NCI-H1436 (cell line): ENCODE measurements at regions not wholly inside any gene's neighbourhood (a gene's known extent, or its start where the extent isn't known, plus 50 kb on each side); places are given as distances from the start of the nearest gene placed in this dataset.
"Not testable (repeated sequence)": the region's sequence is repeated elsewhere in the genome, so short reads cannot be mapped to it uniquely, and the experiment has no call there.

Experiments used
- DNase-seq: peaks from one replicate; lab custom pipeline; 2025; lab: John Stamatoyannopoulos, UW

DNA sequence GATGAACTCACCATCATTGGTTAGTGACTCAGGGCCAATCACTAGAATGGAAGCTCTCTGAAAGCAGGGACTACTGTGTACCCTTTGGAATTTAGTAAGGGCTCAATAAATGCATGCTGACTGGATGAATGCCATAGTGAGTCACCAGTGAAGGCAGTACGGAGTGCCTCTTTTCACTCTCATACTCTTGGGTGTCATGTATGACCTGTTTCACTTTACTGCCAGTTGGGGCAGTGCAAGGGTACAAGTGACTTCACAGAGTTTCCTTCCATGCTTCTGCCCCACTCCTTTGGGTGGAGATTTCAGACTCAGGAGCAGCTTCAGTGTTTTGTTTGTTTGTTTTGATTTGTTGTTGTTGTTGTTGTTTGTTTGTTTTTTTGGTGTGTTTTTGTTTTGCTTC is 57.7 kb downstream of the SOX3 start:
- DNase-seq = no peak

DNA sequence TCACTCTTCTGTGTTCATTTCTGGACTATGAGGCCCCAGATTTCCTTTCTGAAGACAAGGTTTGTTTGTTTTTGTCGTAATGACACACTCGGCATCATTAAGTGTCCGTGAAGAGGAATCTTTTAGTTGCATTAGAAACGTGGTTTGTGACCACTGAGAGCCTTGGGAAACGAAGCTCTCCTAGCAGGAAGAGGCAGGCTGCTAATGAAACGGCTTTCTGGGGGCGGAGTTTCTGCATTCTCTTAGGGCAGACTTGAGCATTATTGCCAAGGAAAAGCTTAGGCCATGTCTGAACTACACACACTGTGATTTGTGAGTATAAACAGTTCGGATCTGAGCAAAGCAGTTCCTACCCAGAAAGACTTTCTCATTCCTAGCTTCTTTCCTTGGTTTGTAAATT is 64.0 kb downstream of the SOX3 start:
- no peak for DNase-seq

- no peak for DNase-seq
These were observed 65.4 kb downstream of the SOX3 start for GRCh38 chrX:140439476-140439875.

GRCh38 chrX:140434347-140434746 is 70.5 kb downstream of the SOX3 start:
- no peak for DNase-seq

- no peak for DNase-seq
These were observed 71.3 kb downstream of the SOX3 start for GRCh38 chrX:140433582-140433981.

GRCh38 chrX:140432346-140433175 is 72.3 kb downstream of the SOX3 start:
- DNase-seq = no peak

- DNase-seq = no peak
These were observed 73.3 kb downstream of the SOX3 start for GRCh38 chrX:140431521-140431920.

GRCh38 chrX:140425712-140426395 is 79.0 kb downstream of the SOX3 start:
- DNase-seq = no peak

- DNase-seq = no peak
These were observed 82.4 kb downstream of the SOX3 start for GRCh38 chrX:140422501-140422900.

DNA sequence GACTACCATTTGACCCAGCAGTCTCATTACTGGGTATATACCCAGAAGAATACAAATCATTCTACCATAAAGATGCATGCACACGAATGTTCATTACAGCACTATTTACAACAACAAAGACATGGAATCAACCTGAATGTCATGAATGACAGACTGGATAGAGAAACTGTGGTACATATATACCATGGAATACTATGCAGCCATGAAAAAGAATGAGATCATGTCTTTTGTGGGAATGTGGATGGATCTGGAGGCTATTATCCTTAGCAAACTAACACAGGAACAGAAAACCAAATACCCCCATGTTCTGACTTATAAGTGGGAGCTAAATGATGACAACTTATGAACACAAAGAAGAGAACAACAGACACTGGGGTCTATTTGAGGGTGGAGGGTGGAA is 102.7 kb downstream of the SOX3 start:
- not testable (repeated sequence) for DNase-seq

GRCh38 chrX:140396326-140396725 is 108.5 kb downstream of the SOX3 start:
- DNase-seq = not testable (repeated sequence)

DNA sequence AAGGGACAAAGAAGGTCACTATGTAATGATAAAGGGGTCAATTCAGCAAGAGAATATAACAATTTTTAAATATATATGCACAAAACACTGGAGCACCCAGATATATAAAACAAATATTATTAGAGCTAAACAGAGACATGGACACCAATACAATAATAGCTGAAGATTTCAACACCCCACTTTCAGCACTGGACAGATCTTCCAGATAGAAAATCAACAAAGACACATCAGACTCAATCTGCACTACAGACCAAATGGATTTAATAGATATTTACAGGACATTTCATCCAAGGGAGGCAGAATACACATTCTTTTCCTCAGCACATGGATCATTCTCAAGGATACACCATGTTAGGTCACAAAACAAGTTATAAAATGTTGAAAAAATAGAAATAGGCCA is 111.4 kb downstream of the SOX3 start:
- no peak for DNase-seq

DNA sequence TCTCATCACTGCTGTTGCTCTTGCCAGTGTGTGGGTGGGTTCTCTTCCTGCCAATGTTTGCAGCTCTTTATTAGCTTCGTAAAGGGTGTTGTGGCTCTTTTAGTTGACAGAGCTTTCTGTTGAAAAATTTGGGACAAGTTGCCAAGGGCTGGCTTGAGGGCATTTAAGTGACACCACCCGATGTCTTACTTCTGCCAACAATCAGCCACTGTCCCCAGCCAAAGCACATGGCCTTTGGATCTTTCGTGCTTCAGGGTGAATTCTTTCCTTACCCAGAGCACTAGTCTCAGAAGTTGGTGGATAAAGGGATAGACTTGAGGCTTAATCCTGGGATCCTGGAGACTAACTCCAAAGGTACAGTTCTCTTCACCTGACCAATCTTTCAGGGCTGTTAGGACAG is 113.6 kb downstream of the SOX3 start:
- DNase-seq = no peak

DNA sequence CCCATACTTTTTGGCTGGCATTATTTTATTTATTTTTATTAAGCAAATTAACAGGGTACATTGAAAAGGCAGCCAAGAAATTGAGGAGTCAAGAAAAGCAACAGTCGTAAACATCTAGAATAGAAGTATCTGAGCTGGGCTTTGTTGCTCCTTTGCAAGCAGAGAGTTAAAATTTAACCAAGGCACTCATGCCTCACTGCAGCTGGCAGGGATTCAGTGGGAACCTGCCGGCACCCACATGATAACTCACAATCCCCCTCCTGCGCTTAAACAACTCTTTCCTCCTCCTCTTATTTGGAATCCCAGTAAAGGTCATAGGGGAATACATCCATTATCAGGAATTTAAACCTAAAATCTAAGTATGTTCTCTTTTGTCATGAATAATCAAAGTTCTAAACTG is 115.5 kb downstream of the SOX3 start:
- DNase-seq = no peak

DNA sequence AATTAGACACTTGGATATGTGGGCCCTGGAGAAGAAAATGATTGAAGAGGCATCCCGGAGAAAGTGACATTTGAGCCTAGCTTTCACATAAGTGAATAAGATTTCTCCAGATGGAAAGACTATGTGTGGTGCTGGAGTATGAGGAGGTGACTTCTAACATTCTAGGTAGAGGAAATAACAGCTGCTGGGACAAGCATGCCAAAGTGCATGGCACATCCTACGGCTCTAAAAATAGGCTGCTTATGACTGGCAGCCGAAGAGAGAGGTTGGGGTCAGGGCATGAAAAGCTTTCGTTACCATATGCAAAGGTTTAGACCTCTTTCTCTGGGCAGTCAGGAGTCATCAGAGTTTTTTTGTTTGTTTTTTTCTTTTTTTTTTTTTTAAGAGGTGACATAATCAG is 142.0 kb downstream of the SOX3 start:
- no peak for DNase-seq

- no peak for DNase-seq
These were observed 143.9 kb downstream of the SOX3 start for GRCh38 chrX:140360924-140361323.

DNA sequence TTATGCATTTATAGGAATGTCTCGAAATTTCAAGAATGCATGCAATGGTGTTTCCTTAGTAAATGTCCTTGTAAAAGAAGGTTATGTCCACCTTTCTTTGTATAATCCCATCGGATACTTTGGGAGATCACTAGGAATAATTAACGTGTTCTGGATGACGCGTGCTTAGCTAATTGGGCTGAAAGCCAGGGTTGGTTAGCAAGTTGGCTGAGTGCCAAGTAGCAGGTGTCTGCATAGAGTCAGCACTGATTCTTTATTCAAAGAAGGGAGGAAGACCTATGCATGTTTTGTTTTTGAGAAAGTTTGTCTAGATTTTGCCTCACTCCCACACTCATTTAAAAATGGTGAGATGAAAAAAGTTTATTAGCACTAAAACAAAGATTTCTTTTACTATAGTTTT is 144.6 kb downstream of the SOX3 start:
- no peak for DNase-seq

GRCh38 chrX:140355922-140356321 is 148.9 kb downstream of the SOX3 start:
- no peak for DNase-seq

DNA sequence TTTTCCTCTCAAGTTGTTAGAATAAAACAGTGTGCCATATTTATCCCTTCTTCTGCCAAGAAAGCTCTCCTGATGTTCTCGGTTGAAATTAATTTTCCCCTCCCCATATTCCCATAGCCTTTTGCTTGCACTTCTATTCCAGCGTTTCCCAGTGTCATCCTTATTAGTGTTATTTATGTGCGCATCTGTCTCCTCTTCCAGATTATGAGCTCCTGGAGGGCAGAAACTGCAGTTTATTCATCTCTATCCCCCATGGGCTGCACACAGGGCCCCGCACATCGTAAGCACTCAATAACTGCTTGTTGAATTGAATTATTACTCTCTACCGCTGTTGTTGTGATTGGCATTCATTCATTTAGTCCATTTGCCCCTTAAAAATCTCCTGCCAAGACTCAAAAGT is 149.4 kb downstream of the SOX3 start:
- DNase-seq = no peak

- no peak for DNase-seq
These were observed 150.3 kb downstream of the SOX3 start for GRCh38 chrX:140354431-140355120.

- DNase-seq = no peak
These were observed 158.1 kb downstream of the SOX3 start for GRCh38 chrX:140346729-140347128.

DNA sequence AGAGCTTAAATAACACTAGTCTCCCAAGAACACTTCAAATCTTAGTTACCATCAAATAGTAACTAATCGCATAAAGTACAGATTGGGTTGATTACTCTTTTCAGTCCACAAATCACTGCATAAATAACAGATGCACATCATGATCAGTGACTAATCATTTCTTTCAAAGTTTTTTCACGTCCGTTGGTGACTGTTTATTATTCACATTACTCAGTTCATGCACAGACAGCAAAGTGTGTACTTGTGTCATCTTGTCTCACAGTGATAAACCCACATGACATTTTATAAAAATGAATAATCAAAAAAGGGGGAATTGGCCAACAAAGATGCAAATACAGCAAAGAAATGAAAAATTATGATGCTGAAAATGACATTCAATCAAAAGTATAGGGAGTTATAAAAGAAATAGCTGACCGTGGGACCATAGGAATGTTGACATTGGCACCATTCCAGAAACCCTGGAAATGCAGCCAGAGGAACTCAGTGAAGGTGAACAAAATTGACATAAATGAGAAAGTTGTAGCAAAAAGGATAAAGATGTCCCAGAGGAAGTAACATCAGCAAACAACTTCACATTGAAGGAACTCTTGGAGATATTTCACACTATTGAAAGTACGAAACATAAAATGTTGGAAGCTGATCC is 161.5 kb downstream of the SOX3 start:
- no peak for DNase-seq

- DNase-seq = no peak
These were observed 162.5 kb downstream of the SOX3 start for GRCh38 chrX:140342410-140342809.
